Sciatic nerve (tissue), 2 donors: ENCODE measurements at regions not wholly inside any gene's neighbourhood (a gene's known extent, or its start where the extent isn't known, plus 50 kb on each side); places are given as distances from the start of the nearest gene placed in this dataset.
A peak's percentile ranks its signal among the peaks of the same experiment; 100 is the strongest.
"Not testable (repeated sequence)": the region's sequence is repeated elsewhere in the genome, so short reads cannot be mapped to it uniquely, and the experiment has no call there.

Experiments used
- ATAC-seq: fragments of 200-7000 bp; cut with Tn5 transposase; one replicate; pipeline ENCODE4 v1.9.1; 2020; ENCODE audit warnings: mild to moderate bottlenecking, moderate library complexity
- DNase-seq: peaks from one replicate; pipeline ENCODE4 v3.0.0-alpha.2; 2020; ENCODE audit warnings: low spot score
- intact Hi-C: fragments of 100-400 bp; cut with DNase I; formaldehyde crosslinking; loops from one replicate; pipeline ENCODE4 v1.14.2; 2022
- donor health status: DM: no; HTN: no; CAD: no.
- donor health status: DM: no; HTN: no; CAD: no.

GRCh38 chr22:46038516-46039430, 61.8 kb upstream of the WNT7B start:
- no peak for ATAC-seq
- intact Hi-C loops: no loop called here
- peak; percentile 60 for DNase-seq

GRCh38 chr22:46039535-46039934, 62.6 kb upstream of the WNT7B start:
- ATAC-seq: no peak
- intact Hi-C loops: no loop called here

GRCh38 chr22:46040471-46041465, 63.8 kb upstream of the WNT7B start:
- peak; percentile 53 for DNase-seq
- no peak for ATAC-seq

More at GRCh38 chr22:46039535-46039934, 62.6 kb upstream of the WNT7B start:
- DNase-seq: no peak

GRCh38 chr22:46041642-46042041, 64.7 kb upstream of the WNT7B start:
- intact Hi-C loops: no loop called here
- DNase-seq (peak; percentile 50), ATAC-seq (no peak)

More at GRCh38 chr22:46040471-46041465, 63.8 kb upstream of the WNT7B start:
- intact Hi-C loops: no loop called here

GRCh38 chr22:46042786-46043185, 65.8 kb upstream of the WNT7B start:
- DNase-seq: peak; percentile 55
- intact Hi-C loops: no loop called here
- no peak for ATAC-seq

GRCh38 chr22:46043339-46043738, 66.4 kb upstream of the WNT7B start:
- intact Hi-C loops: no loop called here
- DNase-seq (peak; percentile 62), ATAC-seq (no peak)

- DNase-seq (peak; percentile 68), ATAC-seq (peak; percentile 50)
- intact Hi-C loops: no loop called here
Measured at GRCh38 chr22:46043816-46044620, 67.1 kb upstream of the WNT7B start.

- ATAC-seq: peak; percentile 3
- DNase-seq: peak; percentile 76
- intact Hi-C loops: no loop called here
Measured at GRCh38 chr22:46044621-46045458, 67.9 kb upstream of the WNT7B start.

GRCh38 chr22:46045459-46046298, 68.7 kb upstream of the WNT7B start:
- ATAC-seq (peak; percentile 38), DNase-seq (peak; percentile 70)
- intact Hi-C loops: no loop called here

- DNase-seq: peak; percentile 68
- intact Hi-C loops: no loop called here
- no peak for ATAC-seq
Measured at GRCh38 chr22:46046299-46046685, 69.3 kb upstream of the WNT7B start.

GRCh38 chr22:46047226-46047625, 70.3 kb upstream of the WNT7B start:
- ATAC-seq: no peak
- intact Hi-C loops: no loop called here

GRCh38 chr22:46047841-46048595, 71.1 kb upstream of the WNT7B start:
- ATAC-seq (peak; percentile 41), DNase-seq (peak; percentile 78)
- intact Hi-C loops: no loop called here

More at GRCh38 chr22:46047226-46047625, 70.3 kb upstream of the WNT7B start:
- DNase-seq: peak; percentile 55

- peak; percentile 45 for DNase-seq
- intact Hi-C loops, ATAC-seq: not testable (repeated sequence)
Measured at GRCh38 chr22:46048661-46049060, 71.7 kb upstream of the WNT7B start.

- intact Hi-C loops: no loop called here
Measured at GRCh38 chr22:46049726-46050450, 72.9 kb upstream of the WNT7B start.

GRCh38 chr22:46050451-46050845, 73.5 kb upstream of the WNT7B start:
- intact Hi-C loops: no loop called here
- no peak for ATAC-seq
- peak; percentile 45 for DNase-seq

More at GRCh38 chr22:46049726-46050450, 72.9 kb upstream of the WNT7B start:
- no peak for ATAC-seq
- peak; percentile 59 for DNase-seq
